Posterior cingulate gyrus (tissue), 11 donors: ENCODE measurements at regions not wholly inside any gene's neighbourhood (a gene's known extent, or its start where the extent isn't known, plus 50 kb on each side); places are given as distances from the start of the nearest gene placed in this dataset.

Experiments
- DNase-seq, 10 donors: peaks; one replicate each; pipeline versions ENCODE4 v3.0.0 to v3.0.0-alpha.2; 2020 to 2021; ENCODE audit warnings: mixed read lengths in 3 of 10
- intact Hi-C: fragments of 100-400 bp; cut with DNase I; formaldehyde crosslinking; loops from one replicate; pipeline ENCODE4 v1.15.1; 2023

DNA sequence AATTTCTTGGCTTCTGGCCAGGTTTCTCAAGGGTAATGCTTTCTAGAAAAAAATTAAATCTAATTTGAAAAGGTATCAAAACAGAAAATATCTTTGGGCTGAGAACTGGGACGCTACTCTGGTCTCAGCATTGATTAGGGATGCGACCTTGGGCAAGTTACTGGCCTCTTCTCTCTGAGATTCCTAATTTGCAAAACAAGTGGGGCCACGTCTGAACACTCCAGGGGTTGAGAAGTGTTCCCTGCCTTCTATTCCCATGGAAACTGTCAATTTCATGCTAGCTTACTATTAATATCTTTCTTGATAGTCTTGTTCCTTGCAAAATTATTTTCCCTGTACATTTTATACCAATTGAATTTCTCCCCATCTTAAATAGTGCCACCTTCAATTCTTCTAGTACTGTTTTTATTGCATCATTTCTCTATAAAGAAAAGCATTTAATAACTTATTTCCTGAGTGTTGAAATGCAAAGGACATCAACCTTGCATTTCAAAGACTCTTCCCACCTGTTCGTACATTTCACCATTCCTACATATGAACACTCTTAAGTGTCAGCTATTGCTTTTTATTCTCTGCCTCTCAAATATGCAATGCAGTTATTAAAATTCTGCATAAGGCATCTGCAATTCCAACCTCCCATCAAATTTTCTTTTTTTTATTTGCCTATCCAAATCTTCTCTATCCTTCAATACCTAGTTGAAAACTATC lies 118.3 kb upstream of the DSEL start:
- intact Hi-C loops: no loop called here
- DNase-seq: no peak

GRCh38 chr18:67633939-67634338 lies 117.4 kb upstream of the DSEL start:
- intact Hi-C loops: no loop called here
- no peak for DNase-seq

GRCh38 chr18:67621906-67622305 lies 105.4 kb upstream of the DSEL start:
- no peak for DNase-seq
- intact Hi-C loops: no loop called here

GRCh38 chr18:67621049-67621713 lies 104.7 kb upstream of the DSEL start:
- no peak for DNase-seq
- intact Hi-C loops: no loop called here

DNA sequence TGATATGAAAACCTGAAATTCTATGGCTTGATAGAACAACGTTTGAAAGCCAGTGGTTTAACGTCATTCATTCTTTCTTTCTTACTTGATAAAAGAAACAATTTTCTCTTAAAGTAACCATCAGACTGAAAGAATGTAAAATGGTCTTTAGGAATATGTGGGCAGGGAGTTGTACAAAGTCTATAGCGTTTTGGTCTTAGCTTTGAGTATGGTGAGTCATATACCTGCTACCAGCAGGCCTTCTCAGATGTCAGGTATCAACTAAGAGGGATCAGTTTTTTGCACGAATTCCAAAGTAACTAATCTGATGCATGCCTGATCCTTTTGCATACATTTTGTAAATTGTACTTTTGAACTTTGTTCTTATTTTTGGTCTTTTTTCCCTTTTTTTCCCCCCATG lies 101.5 kb upstream of the DSEL start:
- intact Hi-C loops: no loop called here
- no peak for DNase-seq

GRCh38 chr18:67615876-67616275 lies 99.4 kb upstream of the DSEL start:
- no peak for DNase-seq
- intact Hi-C loops: no loop called here

GRCh38 chr18:67613731-67614130 lies 97.2 kb upstream of the DSEL start:
- no peak for DNase-seq
- intact Hi-C loops: no loop called here

- DNase-seq: no peak
- intact Hi-C loops: no loop called here
Observed at GRCh38 chr18:67612281-67612680, 95.8 kb upstream of the DSEL start.

DNA sequence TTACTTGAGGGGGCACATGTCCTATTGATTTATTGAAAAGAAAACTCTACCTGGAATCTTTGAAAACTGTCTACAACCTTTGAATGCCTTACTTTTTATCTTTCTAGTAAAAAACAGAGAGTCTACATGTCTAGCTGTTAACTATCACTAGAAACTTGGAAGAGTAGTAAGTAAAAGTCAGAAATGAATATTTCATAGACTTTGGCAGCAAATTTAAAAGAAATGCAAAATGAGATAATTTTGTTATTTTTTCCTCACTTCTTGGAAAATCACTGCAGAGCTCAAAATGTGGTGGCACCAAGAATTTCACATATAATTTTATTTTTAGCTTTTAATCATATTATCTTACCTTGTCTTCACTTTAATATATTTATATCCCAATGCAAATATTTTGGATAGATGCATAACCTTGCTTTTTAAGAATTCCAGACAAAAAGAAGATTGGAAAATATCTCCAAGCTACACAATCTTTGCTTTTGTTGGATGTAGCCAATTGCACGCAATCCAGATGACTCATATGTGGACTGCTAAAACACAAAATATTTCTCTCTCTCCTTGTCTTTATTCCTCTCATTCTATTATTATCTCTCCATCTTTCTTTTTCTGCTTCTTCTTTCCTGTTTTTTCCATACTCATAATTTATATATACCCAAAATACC lies 92.2 kb upstream of the DSEL start:
- intact Hi-C loops: no loop called here
- DNase-seq: no peak

- DNase-seq: no peak
- intact Hi-C loops: no loop called here
Observed at GRCh38 chr18:67608191-67608590, 91.7 kb upstream of the DSEL start.

DNA sequence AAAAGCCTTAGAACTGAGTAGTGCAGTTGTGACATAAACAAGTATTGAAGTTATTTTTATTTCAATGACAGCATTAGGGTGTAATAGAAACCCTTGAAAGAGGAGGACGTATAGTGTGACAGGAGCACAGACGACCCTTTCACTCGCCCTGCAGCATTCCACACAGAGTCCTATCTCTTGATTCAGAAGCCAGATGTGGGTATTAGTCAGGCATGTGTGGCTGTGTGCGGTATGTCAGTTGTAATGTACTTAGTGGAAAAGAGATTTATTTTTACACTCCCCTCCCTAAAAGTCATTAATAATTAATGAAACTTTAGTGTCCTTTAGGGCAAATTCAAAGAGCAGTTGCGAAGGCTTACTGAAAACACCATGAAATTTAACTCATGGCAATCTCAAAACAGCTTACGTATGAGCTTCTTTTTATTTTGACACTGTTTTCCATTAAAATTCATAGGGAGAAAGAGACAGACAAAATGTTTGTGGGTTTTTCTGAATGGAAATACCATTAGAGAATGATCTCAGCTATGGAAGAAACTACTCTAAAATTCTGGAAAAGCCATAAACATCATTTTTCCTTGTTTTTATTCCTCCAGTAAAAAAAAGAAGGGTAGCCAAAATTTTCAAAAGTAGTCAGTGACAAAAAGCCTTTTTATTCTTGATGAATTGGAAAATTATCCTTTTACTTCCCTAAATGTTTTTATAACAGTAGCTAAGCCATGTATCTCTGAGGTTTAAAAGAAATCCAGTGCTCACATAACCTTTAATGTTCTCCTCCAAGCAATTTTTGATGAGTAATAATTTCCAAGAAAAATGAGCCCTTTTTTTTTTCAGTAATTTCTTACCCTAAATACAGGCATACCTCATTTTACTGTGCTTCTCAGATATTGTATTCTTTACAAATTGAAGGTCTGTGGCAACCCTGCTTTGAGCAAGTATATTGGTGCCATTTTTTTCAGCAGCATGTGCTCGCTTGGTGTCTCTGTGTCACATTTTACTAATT lies 84.0 kb upstream of the DSEL start:
- DNase-seq: no peak
- intact Hi-C loops: no loop called here

- DNase-seq: no peak
- intact Hi-C loops: no loop called here
Observed at GRCh38 chr18:67599277-67599676, 82.8 kb upstream of the DSEL start.

DNA sequence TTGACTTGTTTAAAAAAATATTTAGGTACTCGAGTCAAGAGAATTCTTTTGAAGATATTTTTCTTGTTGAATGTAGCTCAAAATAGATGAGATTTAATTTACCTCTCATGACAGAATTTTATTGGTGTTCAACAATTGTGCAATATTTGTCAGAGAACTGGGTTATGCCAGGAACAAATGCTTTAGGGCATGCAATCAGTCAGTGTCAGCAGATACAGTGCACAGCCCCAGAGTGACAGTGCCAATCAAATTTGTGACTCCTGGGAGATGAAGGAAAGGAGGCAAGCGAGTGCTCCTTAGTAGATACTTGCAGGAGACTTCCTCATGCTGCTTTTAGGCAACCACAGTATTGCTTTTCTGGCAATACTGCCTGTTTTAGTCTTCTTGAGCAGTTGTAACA lies 81.2 kb upstream of the DSEL start:
- DNase-seq: no peak
- intact Hi-C loops: no loop called here

- DNase-seq: no peak
- intact Hi-C loops: no loop called here
Observed at GRCh38 chr18:67596003-67596402, 79.5 kb upstream of the DSEL start.

DNA sequence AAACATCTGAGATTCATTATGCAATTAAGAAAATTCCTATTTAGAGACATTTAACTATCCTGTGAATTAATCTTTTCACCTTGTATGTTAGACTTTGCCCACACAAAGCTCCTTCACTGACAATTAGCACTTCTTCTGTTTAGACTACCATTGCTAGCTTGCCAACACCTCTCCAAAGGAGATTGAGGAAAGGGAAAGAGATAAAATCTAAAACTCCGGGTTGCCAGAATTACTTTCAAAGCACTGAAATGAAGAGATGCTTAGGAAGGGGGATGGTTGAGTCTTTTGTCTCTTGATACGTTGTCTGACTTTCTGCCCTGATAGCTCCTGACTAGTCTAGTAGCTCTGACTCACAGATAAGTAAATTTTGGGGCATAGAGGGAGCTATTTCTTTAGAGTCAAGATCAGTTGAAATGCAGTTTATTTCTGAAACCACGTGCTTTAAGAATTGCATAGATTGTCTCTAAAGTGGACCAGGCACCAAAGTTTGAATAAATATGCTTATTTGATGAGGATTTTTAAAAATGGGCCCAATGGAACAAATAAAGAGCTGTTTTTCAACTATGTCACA lies 74.1 kb upstream of the DSEL start:
- DNase-seq: no peak
- intact Hi-C loops: no loop called here

- intact Hi-C loops: no loop called here
- no peak for DNase-seq
Observed at GRCh38 chr18:67589325-67589724, 72.8 kb upstream of the DSEL start.

DNA sequence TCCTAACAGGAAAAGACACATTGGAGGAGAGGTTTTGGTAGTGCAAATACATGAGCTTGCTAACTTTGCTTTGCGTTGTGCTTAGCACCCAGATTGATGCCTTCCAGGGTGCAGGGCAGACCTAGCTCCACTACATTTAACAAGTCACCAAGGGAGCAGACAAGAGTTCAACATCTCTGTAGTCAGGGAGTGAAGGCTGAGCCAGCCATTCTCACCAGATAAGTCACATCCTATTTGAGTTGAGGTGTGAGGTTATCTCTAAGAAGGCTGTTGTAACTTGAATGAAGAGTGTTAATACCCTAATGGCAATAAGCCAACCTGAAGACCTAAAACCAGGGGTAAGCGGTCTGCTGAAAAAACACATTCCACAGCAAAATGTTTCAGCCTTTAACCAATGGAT lies 69.6 kb upstream of the DSEL start:
- intact Hi-C loops: no loop called here
- no peak for DNase-seq

DNA sequence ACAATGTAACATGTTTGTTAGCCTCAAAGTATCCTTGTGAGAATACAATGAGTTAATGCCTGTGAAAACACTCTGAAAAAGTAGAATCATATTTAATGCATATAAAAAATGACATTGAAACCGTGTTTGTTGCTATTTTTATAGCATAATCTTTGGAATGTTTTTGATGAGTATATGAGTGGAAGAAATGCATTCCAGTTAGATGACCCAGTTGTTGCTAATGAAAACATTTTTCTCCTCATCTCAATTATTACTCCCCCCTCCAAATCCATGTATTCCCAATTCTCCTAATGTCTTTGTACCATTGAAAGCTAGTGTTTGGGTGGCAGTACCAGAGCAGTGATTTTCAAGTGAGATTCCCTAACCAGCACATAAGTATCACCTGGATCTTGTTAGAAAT lies 67.1 kb upstream of the DSEL start:
- intact Hi-C loops: no loop called here
- DNase-seq: no peak

DNA sequence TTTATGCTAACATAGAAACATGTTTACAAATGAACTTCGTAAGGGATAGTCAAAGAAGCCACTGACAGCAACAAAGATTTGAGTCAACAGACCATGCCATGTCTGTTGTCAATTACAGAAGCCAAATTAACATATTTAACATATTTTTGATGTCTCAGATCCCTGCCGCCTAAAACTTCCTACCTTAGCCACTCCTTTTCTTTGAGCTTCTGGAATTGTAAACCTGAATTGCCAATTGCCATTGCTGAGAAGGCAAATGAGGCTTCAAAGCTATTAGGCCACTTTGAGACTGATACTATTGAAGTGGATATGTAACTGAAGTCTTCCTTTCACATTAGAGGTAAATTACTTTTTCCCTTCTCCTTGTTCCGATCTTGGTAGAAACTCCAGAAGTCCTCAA lies 66.0 kb upstream of the DSEL start:
- DNase-seq: no peak
- intact Hi-C loops: no loop called here

DNA sequence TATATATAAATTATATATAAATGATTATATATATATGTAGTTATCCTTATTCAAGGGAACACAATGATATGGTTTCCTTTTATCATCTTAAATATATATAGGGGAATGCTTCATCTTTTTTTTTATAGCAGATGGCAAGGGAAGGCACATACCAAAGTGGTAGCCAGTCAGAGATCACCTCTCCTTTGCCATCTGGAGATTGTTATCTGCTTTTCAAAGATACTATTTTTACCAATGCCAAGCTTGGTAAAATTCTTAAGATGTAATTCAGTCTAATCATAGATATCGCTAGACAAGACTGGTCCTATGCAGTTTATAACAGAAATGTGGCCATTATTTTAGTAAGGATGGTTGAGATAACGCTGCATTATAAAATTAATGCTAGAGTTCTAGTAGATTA lies 64.7 kb upstream of the DSEL start:
- intact Hi-C loops: no loop called here
- DNase-seq: no peak

GRCh38 chr18:67577386-67577785 lies 60.9 kb upstream of the DSEL start:
- intact Hi-C loops: no loop called here

More at GRCh38 chr18:67577386-67577785, 60.9 kb upstream of the DSEL start:
- no peak for DNase-seq
